MCF 10A (cell line): ENCODE measurements at regions not wholly inside any gene's neighbourhood (a gene's known extent, or its start where the extent isn't known, plus 50 kb on each side); places are given as distances from the start of the nearest gene placed in this dataset.

Experiments
- BruUV-seq: library from RNA; stranded (reverse); fragments of 400-500 nt; replicated peaks from 2 replicates; lab custom pipeline; 2021; lab: Mats Ljungman, UMichigan
- CTCF ChIA-PET: fragments of 300-600 bp; sonication (Branson Sonifier 250); formaldehyde crosslinking; extraction: SDS; loops from one replicate; lab custom pipeline; 2021; ENCODE audit warnings: antibody characterized with exemption, inconsistent platforms; lab: Yijun Ruan, JAX
- POLR2A ChIA-PET: fragments of 300-600, 350-650 bp; sonication (Branson Sonifier 250); formaldehyde crosslinking; extraction: SDS; loops from one replicate; lab custom pipeline; 2020; ENCODE audit warnings: antibody characterized with exemption, inconsistent platforms; lab: Yijun Ruan, JAX
- DNase-seq: peaks from one replicate; pipeline ENCODE4 v3.0.0-alpha.2; 2018; ENCODE audit not compliant: unreplicated experiment
- H3K27ac Mint-ChIP-seq: one replicate; pipeline ENCODE4 v1.8.0; 2022; ENCODE audit warnings: mild to moderate bottlenecking, low read depth, mixed read lengths; ENCODE audit not compliant: unreplicated experiment
- H3K27me3 Mint-ChIP-seq: one replicate; pipeline ENCODE4 v1.8.0; 2022; ENCODE audit warnings: mixed read lengths; ENCODE audit not compliant: insufficient read depth, unreplicated experiment
- H3K36me3 Mint-ChIP-seq: one replicate; pipeline ENCODE4 v1.8.0; 2022; ENCODE audit warnings: mild to moderate bottlenecking, moderate library complexity, mixed read lengths; ENCODE audit not compliant: insufficient read depth, unreplicated experiment
- H3K4me1 Mint-ChIP-seq: one replicate; pipeline ENCODE4 v1.8.0; 2022; ENCODE audit warnings: mixed read lengths; ENCODE audit not compliant: insufficient read depth, unreplicated experiment
- H3K4me3 Mint-ChIP-seq: one replicate; pipeline ENCODE4 v1.8.0; 2022; ENCODE audit warnings: mild to moderate bottlenecking, moderate library complexity, mixed read lengths; ENCODE audit not compliant: unreplicated experiment
- H3K9me3 Mint-ChIP-seq: one replicate; pipeline ENCODE4 v1.8.0; 2022; ENCODE audit warnings: mixed read lengths; ENCODE audit not compliant: unreplicated experiment
- intact Hi-C: fragments of 100-400 bp; cut with micrococcal nuclease; formaldehyde crosslinking; loops from 2 replicates; pipeline ENCODE4 v1.14.1; 2022
- TF ChIP-seq, protein P1 (sequence below): fragments of 200-600 bp; IDR thresholded peaks from one replicate; pipeline ENCODE4 v1.8.0; 2022; ENCODE audit warnings: antibody characterized with exemption, mild to moderate bottlenecking; ENCODE audit not compliant: unreplicated experiment

GRCh38 chr16:86806838-86807351 is 228.5 kb downstream of the FOXL1 start:
- Mint-ChIP-seq H3K9me3 (no peaks in the 10 kb centered on the region), H3K4me3 (no peak overlapping the region), H3K27ac (no peak overlapping the region), H3K4me1 (peaks cover 9% of the 10 kb centered on the region), H3K27me3 (no peaks in the 10 kb centered on the region), H3K36me3 (peaks cover 6% of the 10 kb centered on the region)
- no TSS peak for BruUV-seq
- intact Hi-C loops: no loop called here
- POLR2A ChIA-PET: no interaction called here
- TF ChIP-seq, protein P1, sequence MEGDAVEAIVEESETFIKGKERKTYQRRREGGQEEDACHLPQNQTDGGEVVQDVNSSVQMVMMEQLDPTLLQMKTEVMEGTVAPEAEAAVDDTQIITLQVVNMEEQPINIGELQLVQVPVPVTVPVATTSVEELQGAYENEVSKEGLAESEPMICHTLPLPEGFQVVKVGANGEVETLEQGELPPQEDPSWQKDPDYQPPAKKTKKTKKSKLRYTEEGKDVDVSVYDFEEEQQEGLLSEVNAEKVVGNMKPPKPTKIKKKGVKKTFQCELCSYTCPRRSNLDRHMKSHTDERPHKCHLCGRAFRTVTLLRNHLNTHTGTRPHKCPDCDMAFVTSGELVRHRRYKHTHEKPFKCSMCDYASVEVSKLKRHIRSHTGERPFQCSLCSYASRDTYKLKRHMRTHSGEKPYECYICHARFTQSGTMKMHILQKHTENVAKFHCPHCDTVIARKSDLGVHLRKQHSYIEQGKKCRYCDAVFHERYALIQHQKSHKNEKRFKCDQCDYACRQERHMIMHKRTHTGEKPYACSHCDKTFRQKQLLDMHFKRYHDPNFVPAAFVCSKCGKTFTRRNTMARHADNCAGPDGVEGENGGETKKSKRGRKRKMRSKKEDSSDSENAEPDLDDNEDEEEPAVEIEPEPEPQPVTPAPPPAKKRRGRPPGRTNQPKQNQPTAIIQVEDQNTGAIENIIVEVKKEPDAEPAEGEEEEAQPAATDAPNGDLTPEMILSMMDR: no peak
- CTCF ChIA-PET: interaction anchor here (0.5 kb wide), 1 partner anchor 15 kb away, joined by 3 read pairs; no protein-coding TSS in a partner anchor
- no peak for DNase-seq

DNA sequence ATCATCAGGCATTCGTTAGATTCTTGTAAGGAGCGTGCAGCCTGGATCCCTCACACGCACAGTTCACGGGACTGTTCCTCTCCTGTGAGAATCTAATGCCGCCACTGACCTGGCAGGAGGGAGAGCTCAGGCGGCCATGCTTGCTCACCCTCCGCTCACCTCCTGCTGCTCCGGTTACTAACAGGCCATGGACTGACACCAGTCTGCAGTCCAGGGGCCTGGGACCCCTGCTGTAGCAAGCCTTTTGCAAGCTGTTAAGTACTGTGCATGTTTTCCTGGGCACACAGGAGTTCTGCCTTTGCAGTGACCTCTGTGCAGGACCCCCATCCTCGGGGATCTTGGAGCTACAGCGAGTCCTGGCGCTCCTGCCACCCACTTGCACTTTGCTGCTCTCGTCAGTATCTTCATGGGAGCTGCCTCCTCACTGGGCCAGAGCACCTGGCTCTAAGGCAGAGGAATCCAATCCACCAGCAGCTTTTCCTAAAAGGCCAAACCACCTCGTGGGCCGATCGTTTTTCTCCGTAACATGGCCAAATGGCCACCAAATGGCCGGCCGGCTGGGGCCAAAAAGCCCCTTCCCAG is 230.6 kb downstream of the FOXL1 start:
- Mint-ChIP-seq H3K36me3 (peaks cover 6% of the 10 kb centered on the region), H3K27me3 (no peaks in the 10 kb centered on the region), H3K4me1 (peaks cover 9% of the 10 kb centered on the region), H3K4me3 (no peak overlapping the region), H3K27ac (no peak overlapping the region), H3K9me3 (no peaks in the 10 kb centered on the region)
- ChIA-PET CTCF (interaction anchor here (0.6 to 1.5 kb wide), 2 partner anchors 9 to 13 kb away, joined by 3 to 4 read pairs; no protein-coding TSS in a partner anchor), POLR2A (no interaction called here)
- TF ChIP-seq, protein P1: no peak
- no TSS peak for BruUV-seq
- intact Hi-C loops: loop anchor here (1.0 to 2.0 kb wide), 6 partner anchors 208 to 470 kb away; no protein-coding TSS in a partner anchor
- no peak for DNase-seq

DNA sequence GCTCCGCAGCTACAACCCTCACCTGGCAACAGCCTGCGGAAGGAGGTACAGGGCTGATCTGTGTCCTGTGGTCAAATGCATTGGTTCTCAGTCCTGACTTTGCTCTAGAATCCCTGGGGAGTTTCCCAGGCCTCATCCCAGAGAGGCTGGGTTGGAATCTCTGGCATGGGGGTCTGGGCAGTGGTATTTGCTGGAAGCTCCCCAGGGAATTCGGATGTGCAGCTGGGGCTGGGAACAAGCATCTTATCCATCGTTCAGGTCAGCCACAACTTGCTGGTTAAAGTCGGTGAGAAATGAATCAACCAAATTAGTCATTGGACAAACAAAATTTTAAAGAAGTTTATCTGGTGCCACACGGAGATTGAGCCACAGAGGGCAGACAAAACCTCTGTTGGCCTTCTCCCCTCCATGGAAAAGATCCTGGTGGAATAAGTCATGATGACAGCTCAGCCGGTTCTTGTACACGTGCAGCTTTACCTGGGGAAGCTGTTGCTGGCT is 231.2 kb downstream of the FOXL1 start:
- POLR2A ChIA-PET: no interaction called here
- TF ChIP-seq, protein P1: peak; percentile 27
- Mint-ChIP-seq H3K27ac (no peak overlapping the region), H3K36me3 (peaks cover 6% of the 10 kb centered on the region), H3K4me3 (no peak overlapping the region), H3K9me3 (no peaks in the 10 kb centered on the region), H3K27me3 (no peaks in the 10 kb centered on the region), H3K4me1 (peaks cover 9% of the 10 kb centered on the region)
- peak; percentile 75 for DNase-seq
- intact Hi-C loops: loop anchor here (1.0 to 2.0 kb wide), 6 partner anchors 208 to 469 kb away; no protein-coding TSS in a partner anchor
- BruUV-seq: no TSS peak
- CTCF ChIA-PET: interaction anchor here (0.6 to 1.5 kb wide), 2 partner anchors 9 to 12 kb away, joined by 3 to 4 read pairs; no protein-coding TSS in a partner anchor

GRCh38 chr16:86810062-86810461 is 231.7 kb downstream of the FOXL1 start:
- H3K9me3 Mint-ChIP-seq: no peaks in the 10 kb centered on the region
- peaks cover 6% of the 10 kb centered on the region for H3K36me3 Mint-ChIP-seq
- ChIA-PET POLR2A (no interaction called here), CTCF (interaction anchor here (0.6 to 1.5 kb wide), 3 partner anchors 8 to 119 kb away, joined by 3 to 4 read pairs (median 3); no protein-coding TSS in a partner anchor)
- no peak overlapping the region for H3K27ac Mint-ChIP-seq
- TF ChIP-seq, protein P1: no peak
- DNase-seq: no peak
- intact Hi-C loops: no loop called here
- no peak overlapping the region for H3K4me3 Mint-ChIP-seq
- peaks cover 9% of the 10 kb centered on the region for H3K4me1 Mint-ChIP-seq
- no peaks in the 10 kb centered on the region for H3K27me3 Mint-ChIP-seq
- no TSS peak for BruUV-seq
